ENCODE measurements at regions not wholly inside any gene's neighbourhood (a gene's known extent, or its start where the extent isn't known, plus 50 kb on each side); places are given as distances from the start of the nearest gene placed in this dataset.

- no peak overlapping the region for H2AFZ ChIP-seq (ENCODE audit: low read depth, low read length, severe bottlenecking)
- H3K27ac ChIP-seq (ENCODE audit: low read depth, low read length), result no peak overlapping the region
- H3K9me2 ChIP-seq (replicated peaks; ENCODE audit: insufficient read depth, low read length), result no peaks in the 10 kb centered on the region
- no peaks in the 10 kb centered on the region for H3K9me3 ChIP-seq (ENCODE audit: insufficient read depth, low read length)
- no peaks in the 10 kb centered on the region for H3K27me3 ChIP-seq (ENCODE audit: low read length)
- TF ChIP-seq CTCF (IDR thresholded peaks at IDR 0.05; ENCODE audit: insufficient read depth, low read length, poor library complexity, severe bottlenecking), result no peak
- no peak for TF ChIP-seq EZH2phosphoT487 (conservative IDR thresholded peaks at IDR 0.05; ENCODE audit: low read length)
- H3K4me2 ChIP-seq (ENCODE audit: low read depth, low read length, poor library complexity, severe bottlenecking), result no peak overlapping the region
- H3K79me2 ChIP-seq (ENCODE audit: insufficient read depth, low read length), result no peaks in the 10 kb centered on the region
- H3K4me3 ChIP-seq (ENCODE audit: insufficient read depth, low read length, poor library complexity, severe bottlenecking), result no peak overlapping the region
- no peaks in the 10 kb centered on the region for H3F3A ChIP-seq (ENCODE audit: insufficient read depth)
- H4K20me1 ChIP-seq (ENCODE audit: low read depth, low read length), result no peaks in the 10 kb centered on the region
- no peak overlapping the region for H3K9ac ChIP-seq (ENCODE audit: low read length)
- H3K36me3 ChIP-seq (ENCODE audit: low read length), result no peaks in the 10 kb centered on the region
Measured at GRCh38 chr6:141475259-141475658, 657.5 kb upstream of the GJE1 start.

GRCh38 chr6:141472162-141472928 is 660.4 kb upstream of the GJE1 start:
- Histone ChIP-seq H3K36me3 (ENCODE audit: low read length) (no peaks in the 10 kb centered on the region), H2AFZ (ENCODE audit: low read depth, low read length, severe bottlenecking) (no peak overlapping the region), H3K9ac (ENCODE audit: low read length) (no peak overlapping the region), H3K27me3 (ENCODE audit: low read length) (no peaks in the 10 kb centered on the region), H3K79me2 (ENCODE audit: insufficient read depth, low read length) (no peaks in the 10 kb centered on the region), H3K4me2 (ENCODE audit: low read depth, low read length, poor library complexity, severe bottlenecking) (no peak overlapping the region), H3K9me3 (ENCODE audit: insufficient read depth, low read length) (no peaks in the 10 kb centered on the region), H3K9me2 (replicated peaks; ENCODE audit: insufficient read depth, low read length) (no peaks in the 10 kb centered on the region), H3F3A (ENCODE audit: insufficient read depth) (no peaks in the 10 kb centered on the region), H4K20me1 (ENCODE audit: low read depth, low read length) (no peaks in the 10 kb centered on the region), H3K4me3 (ENCODE audit: insufficient read depth, low read length, poor library complexity, severe bottlenecking) (no peak overlapping the region), H3K27ac (ENCODE audit: low read depth, low read length) (no peak overlapping the region)
- no peak for TF ChIP-seq CTCF (IDR thresholded peaks at IDR 0.05; ENCODE audit: insufficient read depth, low read length, poor library complexity, severe bottlenecking)
- TF ChIP-seq EZH2phosphoT487 (conservative IDR thresholded peaks at IDR 0.05; ENCODE audit: low read length), result no peak

DNA sequence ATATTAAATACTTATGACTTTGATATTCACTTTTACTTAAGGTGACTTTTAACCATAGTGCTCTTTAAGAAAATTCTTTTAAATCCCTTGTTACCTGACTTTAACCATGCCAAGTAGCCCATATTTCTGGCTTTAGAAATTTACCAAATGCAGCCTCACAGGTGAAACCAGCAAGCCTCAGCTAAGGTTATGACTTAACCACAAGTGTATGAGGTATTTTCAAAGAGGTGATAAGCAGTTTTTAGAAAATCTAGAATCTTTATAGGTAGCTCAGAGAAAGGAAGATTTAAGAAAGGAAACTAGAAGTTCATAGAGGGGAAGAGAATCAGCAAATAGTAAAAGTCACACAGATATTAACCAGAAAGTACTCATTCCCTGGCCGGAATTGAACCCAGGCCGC is 661.9 kb upstream of the GJE1 start:
- Histone ChIP-seq H3K27ac (ENCODE audit: low read depth, low read length) (no peak overlapping the region), H3K79me2 (ENCODE audit: insufficient read depth, low read length) (no peaks in the 10 kb centered on the region), H3K9ac (ENCODE audit: low read length) (no peak overlapping the region), H3K27me3 (ENCODE audit: low read length) (no peaks in the 10 kb centered on the region), H3K36me3 (ENCODE audit: low read length) (no peaks in the 10 kb centered on the region), H3K9me3 (ENCODE audit: insufficient read depth, low read length) (no peaks in the 10 kb centered on the region), H4K20me1 (ENCODE audit: low read depth, low read length) (no peaks in the 10 kb centered on the region), H3K9me2 (replicated peaks; ENCODE audit: insufficient read depth, low read length) (no peaks in the 10 kb centered on the region), H3K4me2 (ENCODE audit: low read depth, low read length, poor library complexity, severe bottlenecking) (no peak overlapping the region), H3F3A (ENCODE audit: insufficient read depth) (no peaks in the 10 kb centered on the region), H2AFZ (ENCODE audit: low read depth, low read length, severe bottlenecking) (no peak overlapping the region), H3K4me3 (ENCODE audit: insufficient read depth, low read length, poor library complexity, severe bottlenecking) (no peak overlapping the region)
- TF ChIP-seq CTCF (IDR thresholded peaks at IDR 0.05; ENCODE audit: insufficient read depth, low read length, poor library complexity, severe bottlenecking) (no peak), EZH2phosphoT487 (conservative IDR thresholded peaks at IDR 0.05; ENCODE audit: low read length) (no peak)
